SK-N-SH (cell line): ENCODE measurements at regions not wholly inside any gene's neighbourhood (a gene's known extent, or its start where the extent isn't known, plus 50 kb on each side); places are given as distances from the start of the nearest gene placed in this dataset.
"Not testable (repeated sequence)": the region's sequence is repeated elsewhere in the genome, so short reads cannot be mapped to it uniquely, and the experiment has no call there.

Experiments used
- CTCF ChIA-PET: fragments of 300-600, 350-600 bp; formaldehyde crosslinking; extraction: SDS; loops from one replicate; lab custom pipeline; 2021; lab: Yijun Ruan, JAX
- POLR2A ChIA-PET: fragments of 350-600 bp; sonication (Branson Sonifier 250); formaldehyde crosslinking; extraction: SDS; loops from one replicate; lab custom pipeline; 2020; ENCODE audit warnings: antibody characterized with exemption, inconsistent platforms; lab: Yijun Ruan, JAX
- DNase-seq: peaks from one replicate; pipeline ENCODE4 v3.0.0; 2012
- H2AFZ ChIP-seq: fragments of 200-600 bp; sonication (generic); 2 replicates; pipeline ENCODE4 v1.8.1; 2016; ENCODE audit warnings: antibody characterized with exemption, mild to moderate bottlenecking, low read depth
- H3F3A ChIP-seq: fragments of 200-600 bp; sonication (generic); replicated peaks from 2 replicates; pipeline ENCODE3; 2016; ENCODE audit warnings: antibody characterized with exemption, mild to moderate bottlenecking; ENCODE audit not compliant: insufficient read depth
- H3K27ac ChIP-seq, 2 experiments: fragments of 200-500 bp in 1 of 2; fragments of 200-600 bp in 1 of 2; sonication (Bioruptor generic) in 1 of 2; sonication (generic), shearing (Covaris generic) in 1 of 2; 2 replicates each; pipeline versions ENCODE4 v1.5.1 to v1.6.1; 2014 to 2016; ENCODE audit warnings: low read depth in 2 of 2, inconsistent platforms in 1 of 2, low read length in 1 of 2, mild to moderate bottlenecking in 1 of 2, mixed read lengths in 1 of 2
- H3K27me3 ChIP-seq: fragments of 200-600 bp; sonication (generic), shearing (Covaris generic); 2 replicates; pipeline ENCODE4 v1.6.1; 2016; ENCODE audit warnings: mixed run types; ENCODE audit not compliant: insufficient read depth
- H3K36me3 ChIP-seq, 2 experiments: fragments of 200-500 bp in 1 of 2; fragments of 200-600 bp in 1 of 2; sonication (Bioruptor generic) in 1 of 2; sonication (generic) in 1 of 2; replicated peaks in 1 of 2; 2 replicates each; pipeline versions ENCODE3 to v1.5.1; 2014 to 2016; ENCODE audit warnings: low read length in 1 of 2, mild to moderate bottlenecking in 1 of 2; ENCODE audit not compliant: insufficient read depth in 2 of 2, control insufficient read depth in 1 of 2
- H3K4me1 ChIP-seq, 2 experiments: fragments of 200-500 bp in 1 of 2; fragments of 200-600 bp in 1 of 2; sonication (Bioruptor generic) in 1 of 2; sonication (generic), shearing (Covaris generic) in 1 of 2; 2 replicates each; pipeline versions ENCODE4 v1.5.1 to v1.6.1; 2014 to 2016; ENCODE audit warnings: low read depth in 1 of 2, low read length in 1 of 2, mixed run types in 1 of 2; ENCODE audit not compliant: insufficient read depth in 2 of 2, control insufficient read depth in 1 of 2
- H3K4me2 ChIP-seq: fragments of 200-600 bp; sonication (generic), shearing (Covaris generic); 2 replicates; pipeline ENCODE4 v1.6.1; 2017; ENCODE audit warnings: mixed run types
- H3K4me3 ChIP-seq, 2 experiments: fragments of 200-500 bp in 1 of 2; fragments of 200-600 bp in 1 of 2; sonication (Bioruptor generic) in 1 of 2; sonication (generic), shearing (Covaris generic) in 1 of 2; 2 replicates each; pipeline versions ENCODE4 v1.5.1 to v1.8.1; 2014 to 2016; ENCODE audit warnings: low read depth in 2 of 2, inconsistent platforms in 1 of 2, low read length in 1 of 2, mild to moderate bottlenecking in 1 of 2, mixed read lengths in 1 of 2, moderate library complexity in 1 of 2
- H3K79me2 ChIP-seq: fragments of 200-600 bp; sonication (generic); 2 replicates; pipeline ENCODE4 v1.8.1; 2017; ENCODE audit warnings: mild to moderate bottlenecking; ENCODE audit not compliant: insufficient read depth
- H3K9ac ChIP-seq: fragments of 200-600 bp; sonication (generic); 2 replicates; pipeline ENCODE4 v1.6.1; 2017; ENCODE audit warnings: mixed run types
- H3K9me2 ChIP-seq: fragments of 200-600 bp; sonication (generic); 2 replicates; pipeline ENCODE4 v1.6.1; 2017; ENCODE audit warnings: mixed run types
- H3K9me3 ChIP-seq: fragments of 200-600 bp; sonication (generic); 2 replicates; pipeline ENCODE4 v1.6.1; 2017; ENCODE audit warnings: mixed run types, mild to moderate bottlenecking, moderate library complexity
- H4K20me1 ChIP-seq: fragments of 200-600 bp; sonication (generic); 2 replicates; pipeline ENCODE4 v1.6.1; 2017; ENCODE audit warnings: mild to moderate bottlenecking, mixed run types; ENCODE audit not compliant: insufficient read depth
- ELF1 ChIP-seq: IDR thresholded peaks from 2 replicates; pipeline ENCODE4 v1.4.0; 2012
- EP300 ChIP-seq, 2 experiments: IDR thresholded peaks; 2 replicates each; pipeline versions ENCODE4 v1.4.0 to v1.6.1; 2012; ENCODE audit warnings: borderline replicate concordance in 1 of 2, low read depth in 1 of 2, low read length in 1 of 2
- IRF3 ChIP-seq: fragments of 150-350 bp; IDR thresholded peaks from 2 replicates; pipeline ENCODE4 v1.6.1; 2016; ENCODE audit warnings: mild to moderate bottlenecking, low read depth, low read length
- JUND ChIP-seq: IDR thresholded peaks from 2 replicates; pipeline ENCODE4 v1.4.0; 2012
- MEF2A ChIP-seq: IDR thresholded peaks from 2 replicates; pipeline ENCODE4 v1.4.0; 2012; ENCODE audit warnings: low read depth, borderline replicate concordance
- POLR2AphosphoS5 ChIP-seq: IDR thresholded peaks from 2 replicates; pipeline ENCODE4 v1.6.1; 2012; ENCODE audit warnings: low read depth, low read length
- RAD21 ChIP-seq: IDR thresholded peaks from 2 replicates; pipeline ENCODE4 v1.6.1; 2012; ENCODE audit warnings: mild to moderate bottlenecking, low read length
- TAF1 ChIP-seq: IDR thresholded peaks from 2 replicates; pipeline ENCODE4 v1.6.1; 2012; ENCODE audit warnings: low read depth, mild to moderate bottlenecking, low read length, moderate library complexity, borderline replicate concordance
- TEAD4 ChIP-seq: IDR thresholded peaks from 2 replicates; pipeline ENCODE4 v1.4.0; 2012; ENCODE audit warnings: mild to moderate bottlenecking, borderline replicate concordance; ENCODE audit not compliant: insufficient read depth
- WGBS: methylation state at CpG from one replicate; pipeline ENCODE4 v1.1.6; 2017; ENCODE audit warnings: low lambda C conversion rate; 5-methylcytosine and 5-hydroxymethylcytosine counted together
- TF ChIP-seq, protein P1 (sequence below): IDR thresholded peaks from 2 replicates; pipeline ENCODE4 v1.4.0; 2012; ENCODE audit warnings: low read depth
- TF ChIP-seq, protein P2 (sequence below): IDR thresholded peaks from 2 replicates; pipeline ENCODE4 v1.6.1; 2012; ENCODE audit warnings: mild to moderate bottlenecking, low read depth, low read length, moderate library complexity
- TF ChIP-seq, protein P3 (sequence below): IDR thresholded peaks from 2 replicates; pipeline ENCODE4 v1.4.0; 2012; ENCODE audit warnings: low read depth, borderline replicate concordance
- TF ChIP-seq, protein P4 (sequence below): IDR thresholded peaks from 2 replicates; pipeline ENCODE4 v1.4.0; 2012; ENCODE audit warnings: low read depth, borderline replicate concordance

- no peak for TF ChIP-seq TAF1
- TF ChIP-seq, all 33 proteins: peak for 0
Measured at GRCh38 chr14:106642090-106642489, 1115.7 kb downstream of the TMEM121 start (continued).

DNA sequence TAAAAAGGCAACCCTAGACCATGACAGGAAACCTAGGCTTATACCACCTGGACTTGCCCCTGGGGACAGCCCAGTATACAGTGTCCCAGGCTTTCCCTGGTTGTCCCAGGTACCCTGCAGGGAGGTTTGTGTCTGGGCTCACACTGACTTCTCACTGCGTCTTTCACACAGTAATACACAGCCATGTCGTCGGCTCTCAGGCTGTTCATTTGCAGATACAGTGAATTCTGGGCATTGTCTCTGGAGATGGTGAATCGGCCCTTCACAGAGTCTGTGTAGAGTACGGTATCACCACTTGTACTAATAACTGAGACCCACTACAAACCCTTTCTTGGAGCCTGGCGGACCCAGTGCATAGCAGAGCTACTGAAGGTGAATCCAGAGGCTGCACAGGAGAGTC, 1116.6 kb downstream of the TMEM121 start:
- CTCF ChIA-PET: interaction anchor here (1.9 kb wide), 1 partner anchor 24 kb away, joined by 7 read pairs; no protein-coding TSS in a partner anchor
- H3K9ac ChIP-seq, H3K36me3 ChIP-seq, H3K27me3 ChIP-seq, H2AFZ ChIP-seq, H3K9me2 ChIP-seq, H3F3A ChIP-seq, H3K4me2 ChIP-seq, POLR2A ChIA-PET, H3K9me3 ChIP-seq, H3K27ac ChIP-seq, H4K20me1 ChIP-seq, H3K79me2 ChIP-seq, DNase-seq, H3K4me1 ChIP-seq, H3K4me3 ChIP-seq: not testable (repeated sequence)
- WGBS: 2% methylated on average over 5 of the region's 6 CpGs

DNA sequence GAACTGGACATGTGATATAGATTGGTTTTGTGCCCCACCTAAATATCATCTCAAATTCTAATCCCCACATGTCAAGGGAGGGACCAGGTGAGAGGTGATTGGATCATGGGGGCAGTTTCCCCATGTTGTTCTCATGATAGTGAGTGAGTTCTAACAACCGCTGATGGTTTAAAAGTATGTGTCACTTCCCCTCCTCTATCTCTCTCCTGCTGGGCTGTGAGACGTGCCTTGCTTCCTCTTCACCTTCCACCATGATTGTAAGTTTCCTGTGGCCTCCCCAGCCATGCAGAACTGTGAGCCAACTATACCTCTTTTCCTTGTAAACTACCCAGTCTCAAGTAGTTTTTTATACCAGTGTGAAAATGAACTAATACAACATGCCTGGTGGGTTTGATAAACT, 1122.5 kb downstream of the TMEM121 start:
- CTCF ChIA-PET, H3K4me2 ChIP-seq, H3K4me1 ChIP-seq, H3K9ac ChIP-seq, H3K36me3 ChIP-seq, H3K27me3 ChIP-seq, H4K20me1 ChIP-seq, DNase-seq, H3K27ac ChIP-seq, POLR2A ChIA-PET, H3K4me3 ChIP-seq, H3K9me2 ChIP-seq, H3K9me3 ChIP-seq, H3F3A ChIP-seq, H3K79me2 ChIP-seq, H2AFZ ChIP-seq: not testable (repeated sequence)
- WGBS: 0% methylated on average over 2 of the region's 2 CpGs

DNA sequence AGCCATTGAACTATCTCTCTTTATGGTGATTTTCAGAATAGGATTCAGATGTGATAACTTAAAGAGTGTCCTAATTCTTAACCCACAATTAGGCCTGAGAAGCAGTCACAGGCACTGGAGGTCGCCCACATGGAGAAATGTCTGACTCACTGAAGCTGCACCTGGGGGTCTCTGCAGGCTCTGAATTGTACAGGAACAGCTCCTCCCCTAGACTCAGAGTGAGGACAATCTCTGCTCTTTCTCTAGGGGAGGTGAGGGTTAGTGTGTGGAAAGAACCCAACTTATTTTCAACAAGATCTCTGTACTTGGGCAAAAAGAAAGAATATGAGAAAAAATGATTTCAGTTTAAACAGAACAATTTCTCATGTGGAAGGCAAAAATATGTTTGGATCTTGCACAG, 1124.6 kb downstream of the TMEM121 start:
- Histone ChIP-seq H3K36me3 (no peaks in the 10 kb centered on the region), H3K9ac (no peak overlapping the region), H3K4me3 (no peak overlapping the region), H3K79me2 (no peaks in the 10 kb centered on the region), H3K4me2 (no peak overlapping the region), H2AFZ (no peak overlapping the region), H4K20me1 (no peaks in the 10 kb centered on the region), H3K4me1 (no peaks in the 10 kb centered on the region), H3K27me3 (peaks cover 8% of the 10 kb centered on the region; the same call in 1 of the 2 replicates), H3F3A (no peaks in the 10 kb centered on the region), H3K9me3 (no peaks in the 10 kb centered on the region), H3K27ac (no peak overlapping the region), H3K9me2 (no peaks in the 10 kb centered on the region)
- POLR2A ChIA-PET: no interaction called here
- DNase-seq: no peak
- CTCF ChIA-PET: interaction anchor here (1.9 kb wide), 1 partner anchor 11 kb away, joined by 5 read pairs; no protein-coding TSS in a partner anchor
- 0% methylated on average over 1 of the region's 1 CpG for WGBS
- no peak for TF ChIP-seq MEF2A
- TF ChIP-seq POLR2AphosphoS5: no peak
- TF ChIP-seq, protein P1, sequence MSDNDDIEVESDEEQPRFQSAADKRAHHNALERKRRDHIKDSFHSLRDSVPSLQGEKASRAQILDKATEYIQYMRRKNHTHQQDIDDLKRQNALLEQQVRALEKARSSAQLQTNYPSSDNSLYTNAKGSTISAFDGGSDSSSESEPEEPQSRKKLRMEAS: no peak
- TF ChIP-seq JUND: no peak
- no peak for TF ChIP-seq IRF3
- TF ChIP-seq, protein P2, sequence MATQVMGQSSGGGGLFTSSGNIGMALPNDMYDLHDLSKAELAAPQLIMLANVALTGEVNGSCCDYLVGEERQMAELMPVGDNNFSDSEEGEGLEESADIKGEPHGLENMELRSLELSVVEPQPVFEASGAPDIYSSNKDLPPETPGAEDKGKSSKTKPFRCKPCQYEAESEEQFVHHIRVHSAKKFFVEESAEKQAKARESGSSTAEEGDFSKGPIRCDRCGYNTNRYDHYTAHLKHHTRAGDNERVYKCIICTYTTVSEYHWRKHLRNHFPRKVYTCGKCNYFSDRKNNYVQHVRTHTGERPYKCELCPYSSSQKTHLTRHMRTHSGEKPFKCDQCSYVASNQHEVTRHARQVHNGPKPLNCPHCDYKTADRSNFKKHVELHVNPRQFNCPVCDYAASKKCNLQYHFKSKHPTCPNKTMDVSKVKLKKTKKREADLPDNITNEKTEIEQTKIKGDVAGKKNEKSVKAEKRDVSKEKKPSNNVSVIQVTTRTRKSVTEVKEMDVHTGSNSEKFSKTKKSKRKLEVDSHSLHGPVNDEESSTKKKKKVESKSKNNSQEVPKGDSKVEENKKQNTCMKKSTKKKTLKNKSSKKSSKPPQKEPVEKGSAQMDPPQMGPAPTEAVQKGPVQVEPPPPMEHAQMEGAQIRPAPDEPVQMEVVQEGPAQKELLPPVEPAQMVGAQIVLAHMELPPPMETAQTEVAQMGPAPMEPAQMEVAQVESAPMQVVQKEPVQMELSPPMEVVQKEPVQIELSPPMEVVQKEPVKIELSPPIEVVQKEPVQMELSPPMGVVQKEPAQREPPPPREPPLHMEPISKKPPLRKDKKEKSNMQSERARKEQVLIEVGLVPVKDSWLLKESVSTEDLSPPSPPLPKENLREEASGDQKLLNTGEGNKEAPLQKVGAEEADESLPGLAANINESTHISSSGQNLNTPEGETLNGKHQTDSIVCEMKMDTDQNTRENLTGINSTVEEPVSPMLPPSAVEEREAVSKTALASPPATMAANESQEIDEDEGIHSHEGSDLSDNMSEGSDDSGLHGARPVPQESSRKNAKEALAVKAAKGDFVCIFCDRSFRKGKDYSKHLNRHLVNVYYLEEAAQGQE: no peak
- no peak for TF ChIP-seq ELF1
- TF ChIP-seq, protein P3, sequence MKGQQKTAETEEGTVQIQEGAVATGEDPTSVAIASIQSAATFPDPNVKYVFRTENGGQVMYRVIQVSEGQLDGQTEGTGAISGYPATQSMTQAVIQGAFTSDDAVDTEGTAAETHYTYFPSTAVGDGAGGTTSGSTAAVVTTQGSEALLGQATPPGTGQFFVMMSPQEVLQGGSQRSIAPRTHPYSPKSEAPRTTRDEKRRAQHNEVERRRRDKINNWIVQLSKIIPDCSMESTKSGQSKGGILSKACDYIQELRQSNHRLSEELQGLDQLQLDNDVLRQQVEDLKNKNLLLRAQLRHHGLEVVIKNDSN: no peak
- no peak for TF ChIP-seq RAD21
- TF ChIP-seq, protein P4, sequence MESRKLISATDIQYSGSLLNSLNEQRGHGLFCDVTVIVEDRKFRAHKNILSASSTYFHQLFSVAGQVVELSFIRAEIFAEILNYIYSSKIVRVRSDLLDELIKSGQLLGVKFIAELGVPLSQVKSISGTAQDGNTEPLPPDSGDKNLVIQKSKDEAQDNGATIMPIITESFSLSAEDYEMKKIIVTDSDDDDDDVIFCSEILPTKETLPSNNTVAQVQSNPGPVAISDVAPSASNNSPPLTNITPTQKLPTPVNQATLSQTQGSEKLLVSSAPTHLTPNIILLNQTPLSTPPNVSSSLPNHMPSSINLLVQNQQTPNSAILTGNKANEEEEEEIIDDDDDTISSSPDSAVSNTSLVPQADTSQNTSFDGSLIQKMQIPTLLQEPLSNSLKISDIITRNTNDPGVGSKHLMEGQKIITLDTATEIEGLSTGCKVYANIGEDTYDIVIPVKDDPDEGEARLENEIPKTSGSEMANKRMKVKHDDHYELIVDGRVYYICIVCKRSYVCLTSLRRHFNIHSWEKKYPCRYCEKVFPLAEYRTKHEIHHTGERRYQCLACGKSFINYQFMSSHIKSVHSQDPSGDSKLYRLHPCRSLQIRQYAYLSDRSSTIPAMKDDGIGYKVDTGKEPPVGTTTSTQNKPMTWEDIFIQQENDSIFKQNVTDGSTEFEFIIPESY: no peak
- TF ChIP-seq EP300 (IDR thresholded peaks at IDR 0.05; ENCODE audit: borderline replicate concordance in 1 of 2, low read depth in 1 of 2, low read length in 1 of 2): no peak
- no peak for TF ChIP-seq TEAD4
